ENCODE measurements at regions not wholly inside any gene's neighbourhood (a gene's known extent, or its start where the extent isn't known, plus 50 kb on each side); places are given as distances from the start of the nearest gene placed in this dataset.

DNA sequence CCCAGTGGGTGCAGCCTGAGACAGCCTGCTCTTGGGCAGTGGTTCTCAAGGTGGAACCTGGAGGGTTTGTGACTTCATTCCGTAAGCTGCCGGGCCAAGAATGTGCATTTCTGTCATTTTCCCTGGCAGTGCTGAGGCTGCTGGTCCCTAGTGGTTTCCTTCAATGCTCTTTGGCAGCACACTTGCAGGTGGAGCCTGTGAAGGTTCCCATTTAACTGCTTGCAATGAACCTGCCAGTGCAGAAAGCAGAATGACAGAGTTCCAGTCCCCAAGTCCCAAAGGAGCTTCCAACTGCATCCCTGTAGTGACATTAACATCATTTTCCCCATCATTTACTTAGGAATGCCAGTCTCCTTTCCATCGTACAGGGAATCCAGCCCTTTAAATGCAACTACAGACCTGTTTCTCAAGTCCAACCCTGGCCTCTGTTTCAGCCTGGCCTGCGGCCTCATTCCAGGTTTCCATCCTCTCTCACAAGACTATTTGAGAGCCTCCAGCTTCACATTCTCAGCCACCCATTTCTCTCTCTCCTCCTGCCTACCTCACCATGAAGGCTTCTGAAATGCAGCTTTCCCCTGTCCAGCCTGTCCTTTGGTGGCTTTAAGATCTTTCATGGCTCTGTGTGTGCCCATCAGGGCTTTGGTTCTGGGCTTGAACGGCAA, 149.7 kb upstream of the GGTLC1 start:
- no peak for DNase-seq (ENCODE audit: low read depth)

DNA sequence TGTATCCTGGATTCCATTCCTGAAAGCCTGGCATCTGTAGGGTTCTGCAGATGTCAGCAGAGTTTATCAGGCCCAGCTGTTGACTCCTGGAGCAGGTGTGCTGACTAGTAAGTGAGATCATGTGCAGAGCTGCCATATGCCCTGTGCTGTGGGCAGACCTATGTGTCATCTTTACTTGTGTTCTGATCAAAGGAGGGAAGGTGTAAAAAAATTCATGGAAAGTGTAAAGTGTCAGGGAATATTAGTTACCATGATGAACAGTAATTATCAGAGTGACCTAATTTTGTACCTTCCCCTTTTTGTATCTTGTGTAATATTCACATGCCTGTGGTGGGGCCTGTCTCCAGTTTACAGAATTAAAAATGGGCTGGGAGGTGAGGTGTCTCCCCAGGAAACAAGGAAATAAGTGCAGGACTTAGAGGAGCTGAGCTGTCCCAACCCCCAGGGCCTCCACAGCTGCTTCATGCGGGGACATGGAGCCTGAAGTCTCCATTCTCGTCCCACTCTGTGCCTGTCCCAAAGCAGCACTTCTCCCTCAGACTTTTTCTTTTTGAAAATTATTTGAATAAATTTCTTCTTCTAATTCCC, 148.2 kb upstream of the GGTLC1 start:
- no peak for DNase-seq (ENCODE audit: low read depth)

DNA sequence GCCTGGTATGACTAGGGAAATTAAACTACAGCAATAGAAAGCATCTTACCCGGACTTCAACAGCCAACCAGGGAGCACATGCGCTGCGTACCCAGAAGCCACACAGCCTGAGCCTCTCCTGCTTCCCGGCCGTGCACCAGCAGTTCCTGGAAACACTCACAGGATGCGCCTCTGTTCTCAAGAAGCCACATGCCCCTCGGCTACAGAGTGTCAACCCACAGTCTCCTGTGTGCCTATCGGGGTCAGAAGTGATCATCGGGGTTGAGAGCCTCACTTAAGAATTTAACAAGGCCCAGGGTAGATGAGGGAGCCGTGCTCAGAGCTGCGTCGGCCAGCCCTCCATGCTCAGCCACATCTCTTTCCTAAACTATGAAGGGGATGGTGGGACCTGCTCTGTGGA, 147.2 kb upstream of the GGTLC1 start:
- DNase-seq (ENCODE audit: low read depth) = no peak

DNA sequence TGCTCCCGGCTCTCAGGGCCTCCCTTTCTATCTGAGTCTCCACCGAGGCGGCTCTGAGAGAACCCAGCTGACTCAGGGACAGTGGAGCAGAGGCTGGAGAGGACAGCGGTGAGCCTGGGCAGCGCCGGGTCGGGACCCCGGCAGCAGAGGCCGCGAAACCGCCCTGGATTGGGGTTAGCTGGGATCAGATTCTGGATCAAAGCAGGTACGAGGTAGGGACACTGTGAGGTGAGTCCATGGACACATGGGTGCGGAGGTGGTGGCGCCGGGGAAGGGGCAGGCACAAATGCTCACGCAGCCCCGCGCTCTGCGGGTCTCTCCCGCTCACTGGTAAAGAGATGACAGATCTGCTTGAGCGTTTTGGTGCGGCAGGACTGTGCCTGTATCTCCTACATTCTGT, 146.4 kb upstream of the GGTLC1 start:
- no peak for DNase-seq (ENCODE audit: low read depth)

DNA sequence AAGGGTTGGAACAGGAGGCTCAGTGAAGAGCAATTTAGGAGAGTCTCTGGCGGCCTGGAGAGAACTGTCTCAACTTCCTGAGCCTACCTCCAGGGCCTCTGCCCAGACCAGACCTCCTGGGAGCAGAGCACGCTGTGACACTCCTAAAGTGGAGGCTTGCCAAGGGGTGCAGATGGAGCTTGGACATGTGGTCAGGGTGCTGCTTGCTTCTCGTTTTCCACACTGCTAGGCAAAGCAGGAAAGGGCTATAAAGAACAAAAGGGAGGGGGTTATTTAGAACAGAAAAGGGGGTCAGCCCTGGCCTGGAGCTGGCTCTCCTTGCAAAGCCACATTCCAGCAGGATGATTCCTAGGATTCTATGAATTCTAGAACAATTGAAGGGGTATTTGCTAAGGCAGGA, 145.7 kb upstream of the GGTLC1 start:
- no peak for DNase-seq (ENCODE audit: low read depth)

DNA sequence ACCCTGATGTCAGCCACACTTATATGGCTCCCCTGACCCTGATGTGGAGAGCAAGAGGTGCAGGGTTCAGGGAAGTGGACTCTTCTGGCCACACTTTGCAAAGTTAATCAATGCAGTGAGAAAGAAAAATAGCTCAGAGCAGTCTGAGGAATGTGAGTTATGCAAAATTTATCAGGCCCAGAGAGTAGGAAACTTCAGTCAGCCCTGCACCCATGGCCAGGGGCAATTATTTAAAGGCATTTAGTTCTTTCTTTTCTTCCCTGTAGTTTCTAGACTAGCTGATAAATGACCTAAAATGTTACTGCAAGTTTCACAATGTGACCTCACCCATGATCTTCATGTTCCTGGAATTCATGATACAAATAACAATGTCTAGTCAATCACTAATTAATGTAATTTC, 143.7 kb upstream of the GGTLC1 start:
- no peak for DNase-seq (ENCODE audit: low read depth)

DNA sequence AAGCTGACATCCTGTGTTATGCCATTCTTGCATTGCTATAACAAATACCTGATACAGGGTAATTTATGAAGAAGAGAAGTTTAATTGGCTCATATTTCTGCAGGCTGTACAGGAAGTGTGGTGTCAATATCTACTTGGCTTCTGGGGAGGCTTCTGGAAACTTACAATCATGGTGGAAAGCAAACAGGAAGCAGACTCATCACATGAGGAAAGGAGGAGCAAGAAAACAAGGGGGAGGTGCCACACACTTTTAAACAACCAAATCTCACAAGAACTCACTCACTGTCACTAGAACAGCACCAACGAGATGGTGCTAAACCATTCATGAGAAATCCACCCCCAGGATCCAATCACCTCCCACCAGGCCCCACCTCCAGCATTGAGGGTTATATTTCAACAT, 143.1 kb upstream of the GGTLC1 start:
- DNase-seq (ENCODE audit: low read depth) = no peak

DNA sequence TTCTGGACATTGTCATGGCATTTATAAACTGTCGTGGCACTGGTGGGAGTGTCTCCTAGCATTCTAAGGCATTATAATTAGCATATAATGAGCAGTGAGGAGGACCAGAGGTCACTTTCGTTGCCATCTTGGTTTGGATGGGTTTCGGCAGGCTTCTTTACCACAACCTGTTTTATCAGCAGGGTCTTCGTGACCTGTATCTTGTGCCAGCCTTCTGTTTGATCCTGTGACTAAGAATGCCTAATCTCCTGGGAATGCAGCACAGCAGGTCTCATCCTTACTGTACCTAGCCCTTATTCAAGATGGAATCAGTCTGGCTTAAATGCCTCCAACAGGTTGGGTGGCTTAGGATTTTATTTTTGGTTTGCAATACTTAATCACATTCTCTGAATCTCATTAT, 142.7 kb upstream of the GGTLC1 start:
- no peak for DNase-seq (ENCODE audit: low read depth)

DNA sequence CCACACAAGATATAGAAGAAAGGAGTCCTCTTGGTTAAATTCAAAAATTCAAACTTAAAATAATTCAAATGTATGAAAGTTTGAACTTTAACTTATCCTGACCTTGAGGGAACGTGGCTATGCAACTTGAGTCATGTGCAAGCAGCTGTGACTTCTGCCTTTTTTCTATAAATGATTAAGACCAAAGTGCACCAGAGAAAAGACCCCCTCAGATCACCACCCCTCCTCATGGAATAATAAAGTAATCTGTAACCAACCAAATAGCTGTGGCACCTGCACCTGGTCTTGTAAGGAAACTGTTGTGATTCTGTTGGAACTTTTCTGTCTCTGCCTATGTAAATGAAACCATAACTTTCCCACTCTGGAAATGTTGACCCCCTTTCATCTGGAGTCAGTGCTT, 141.1 kb upstream of the GGTLC1 start:
- DNase-seq (ENCODE audit: low read depth) = no peak

DNA sequence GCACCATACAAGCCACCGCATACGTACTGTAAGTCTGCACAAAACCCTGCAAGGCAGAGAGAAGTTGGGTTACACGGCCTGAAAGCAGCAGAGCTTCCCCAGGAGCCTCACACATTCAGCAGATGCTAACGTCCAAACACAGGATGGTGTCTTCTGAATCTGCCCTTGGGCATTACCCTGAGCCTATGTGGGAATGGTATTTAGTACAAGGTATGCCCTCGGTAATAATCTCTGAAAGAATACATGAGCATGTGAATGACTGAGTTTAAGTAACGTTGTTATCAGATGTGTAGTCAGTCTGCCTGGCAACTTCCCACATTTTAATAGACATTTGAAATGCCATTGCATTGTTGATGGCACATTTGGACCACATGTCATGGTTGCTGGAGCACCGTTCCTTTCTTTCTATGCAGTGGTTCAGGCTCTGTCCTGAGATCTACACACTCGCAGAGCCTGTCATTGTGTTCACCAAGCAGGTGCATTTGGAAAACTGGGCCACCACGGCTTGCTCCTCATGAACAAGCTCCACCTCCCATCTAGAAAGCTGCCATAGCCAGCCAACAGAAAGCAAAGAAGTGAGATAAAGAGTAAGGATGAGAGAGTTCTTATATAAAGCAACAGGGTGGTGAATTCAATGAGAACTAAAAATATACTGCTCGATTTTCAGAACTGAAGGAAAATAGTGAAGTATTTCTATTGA, 136.5 kb upstream of the GGTLC1 start:
- DNase-seq (ENCODE audit: low read depth) = no peak

DNA sequence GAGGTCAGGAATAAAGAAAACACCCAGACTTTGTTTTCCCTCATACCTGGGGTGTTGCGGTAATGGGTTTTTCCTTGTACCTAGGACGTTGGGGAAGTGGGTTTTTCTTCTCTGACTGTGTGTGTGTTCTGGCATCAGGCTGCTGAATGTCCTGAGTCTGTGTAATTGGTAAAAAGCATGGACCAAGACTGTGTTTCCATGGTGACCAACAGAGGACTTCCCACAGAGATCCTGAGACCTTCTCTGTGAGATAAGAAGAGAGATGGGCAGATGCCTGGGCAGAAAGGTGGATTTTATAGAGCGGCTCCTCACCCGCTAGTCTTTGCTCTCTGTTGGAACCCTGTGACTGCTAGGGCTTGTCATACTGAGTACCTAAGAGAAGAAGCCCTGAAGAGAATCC, 135.4 kb upstream of the GGTLC1 start:
- DNase-seq (ENCODE audit: low read depth) = no peak

DNA sequence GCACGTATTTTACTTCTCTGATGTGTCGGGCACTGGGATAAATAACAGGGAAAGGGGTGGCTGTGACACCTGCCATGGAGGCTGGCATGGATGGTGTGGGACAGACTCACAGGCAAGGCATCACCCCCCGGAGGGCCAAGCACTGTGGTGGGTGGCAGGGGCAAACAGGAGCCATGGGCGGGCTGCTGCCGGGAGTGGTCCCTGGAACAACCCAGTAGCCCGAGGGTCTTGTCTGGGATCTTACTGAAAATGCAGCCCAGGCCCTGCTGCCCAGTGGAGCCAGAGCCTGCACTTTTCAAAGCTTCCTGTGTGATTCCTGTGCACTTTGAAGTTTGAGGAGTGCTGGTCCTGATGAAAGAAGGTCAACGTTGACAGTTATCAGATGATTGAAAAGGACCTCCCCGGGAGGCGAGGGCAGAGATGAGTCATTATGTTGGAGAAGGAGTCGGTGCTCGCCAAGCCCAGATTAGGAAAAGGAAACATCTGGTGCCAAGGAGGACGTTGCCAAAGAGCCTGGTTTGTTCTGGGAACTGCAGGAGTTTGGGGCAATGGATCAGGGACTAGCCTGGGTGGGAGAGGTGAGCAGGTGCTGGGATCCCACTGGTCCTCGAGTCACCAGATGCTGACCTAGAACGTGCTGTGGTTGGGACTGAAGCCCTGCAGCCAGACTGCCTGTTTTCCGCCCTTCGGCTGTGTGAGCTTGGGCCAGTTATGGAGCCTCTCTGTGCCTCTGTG, 130.0 kb upstream of the GGTLC1 start:
- DNase-seq (ENCODE audit: low read depth) = no peak

DNA sequence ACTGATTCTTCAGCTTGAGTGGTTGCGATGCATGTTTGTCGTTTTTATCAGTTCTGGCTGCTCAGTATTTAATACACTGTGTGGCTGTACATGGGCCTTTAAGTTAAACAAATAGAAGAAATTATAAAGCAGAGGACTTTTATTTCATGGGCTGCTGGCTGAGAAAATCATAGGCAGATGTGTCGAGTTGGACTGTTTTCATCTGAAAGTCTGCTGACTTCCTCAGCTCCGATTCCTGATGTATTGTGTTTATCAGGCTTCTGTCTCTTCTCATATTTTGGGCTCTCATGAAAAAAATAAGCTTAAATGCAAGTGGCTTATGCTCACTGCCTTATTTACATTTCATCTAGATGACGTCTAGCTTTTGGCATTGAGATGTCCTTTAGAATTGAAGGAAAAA, 129.5 kb upstream of the GGTLC1 start:
- no peak for DNase-seq (ENCODE audit: low read depth)

DNA sequence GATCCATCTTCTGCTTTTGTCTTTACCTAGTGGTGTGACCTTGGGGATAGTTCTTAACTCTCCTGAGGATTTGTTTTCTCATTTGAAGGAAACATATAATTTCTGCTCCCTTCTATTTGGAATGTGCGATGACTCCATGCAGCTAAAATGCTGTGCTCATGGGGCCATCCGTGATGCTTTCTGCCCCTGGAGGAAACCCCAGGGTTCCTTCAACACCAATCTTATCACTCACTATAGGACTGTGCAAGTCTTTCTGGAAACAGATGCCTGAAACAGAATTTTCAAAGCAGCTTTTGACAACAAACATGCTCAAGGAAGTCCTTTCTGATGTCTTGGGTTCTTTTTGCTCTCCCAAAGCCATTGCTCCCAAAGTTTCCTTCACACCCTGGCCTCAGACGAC, 128.8 kb upstream of the GGTLC1 start:
- no peak for DNase-seq (ENCODE audit: low read depth)

DNA sequence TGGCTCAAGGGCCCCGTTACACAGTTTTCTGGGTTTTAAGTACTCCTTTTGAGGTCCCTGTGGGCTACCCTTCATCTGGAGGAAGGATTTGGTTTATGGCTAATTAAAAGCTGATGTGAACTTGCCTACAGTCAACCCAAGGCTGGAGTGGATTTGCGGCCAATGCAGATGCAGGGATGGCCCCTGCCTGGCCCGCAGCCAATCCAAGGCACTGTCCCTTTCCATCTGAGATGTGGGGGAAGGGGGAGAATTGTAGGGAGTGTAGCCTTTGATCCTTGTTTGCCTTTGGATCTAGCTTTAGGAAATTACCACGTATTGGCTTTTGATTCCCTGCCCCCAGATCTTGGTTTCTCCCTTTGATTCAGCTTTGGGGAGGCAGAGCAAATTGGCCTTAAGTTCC, 128.0 kb upstream of the GGTLC1 start:
- DNase-seq (ENCODE audit: low read depth) = no peak

DNA sequence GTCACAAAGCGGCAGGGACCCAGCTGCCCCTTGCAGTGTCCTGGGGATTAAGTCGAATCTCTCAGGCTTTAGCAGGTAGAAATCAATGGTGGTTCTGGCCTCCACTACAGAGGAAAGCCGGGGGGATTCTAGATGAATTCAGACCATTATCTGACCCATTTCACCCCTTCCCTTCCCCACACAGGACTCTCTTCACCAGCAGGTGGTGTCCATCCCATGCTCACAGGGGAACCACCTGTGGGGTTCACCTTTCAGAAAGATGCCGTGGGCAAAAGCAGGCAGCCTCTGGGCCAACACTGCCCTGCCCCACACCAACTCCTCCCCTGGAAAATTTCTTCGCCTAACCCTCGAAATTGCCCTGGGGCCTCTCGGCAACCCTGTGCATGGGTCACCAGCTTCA, 123.8 kb upstream of the GGTLC1 start:
- no peak for DNase-seq (ENCODE audit: low read depth)

DNA sequence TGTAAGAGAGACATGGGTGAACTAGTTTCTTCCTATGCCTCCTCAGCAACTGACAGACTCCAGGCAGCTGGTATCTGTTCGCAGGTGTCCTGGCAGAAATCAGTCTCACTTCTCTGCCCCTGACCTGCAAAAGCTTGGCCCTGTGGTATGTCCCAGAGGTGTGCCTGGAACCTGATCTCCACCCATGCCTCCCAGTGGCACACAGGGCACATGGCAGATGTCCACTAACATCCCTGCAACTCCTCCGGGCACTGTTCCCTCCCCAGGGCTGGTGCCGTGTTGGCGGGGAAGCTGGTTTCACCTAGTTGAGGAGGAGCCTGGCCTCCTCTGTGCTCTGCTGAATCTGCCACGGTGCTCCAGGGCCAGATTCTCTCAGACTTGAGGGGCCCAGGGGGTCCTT, 123.3 kb upstream of the GGTLC1 start:
- DNase-seq (ENCODE audit: low read depth) = no peak

DNA sequence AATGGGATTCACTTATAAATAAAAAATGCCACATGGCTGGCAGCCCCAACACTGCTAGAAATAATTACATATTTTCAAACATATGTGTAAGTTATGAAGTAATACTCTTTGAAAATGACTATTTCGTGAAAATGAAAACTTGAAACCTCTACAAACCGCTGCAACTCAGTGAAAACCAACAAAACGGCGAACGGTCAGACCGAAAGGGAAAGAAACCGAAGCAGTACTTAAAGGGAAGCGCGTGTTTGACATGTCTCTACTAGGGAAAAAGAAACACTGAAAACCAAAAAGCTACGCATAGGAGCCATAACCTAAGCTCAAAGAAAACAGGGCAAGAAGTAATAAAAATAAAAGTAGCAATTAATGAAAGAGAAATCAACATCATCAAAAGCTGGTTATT, 121.0 kb upstream of the GGTLC1 start:
- DNase-seq (ENCODE audit: low read depth) = no peak

DNA sequence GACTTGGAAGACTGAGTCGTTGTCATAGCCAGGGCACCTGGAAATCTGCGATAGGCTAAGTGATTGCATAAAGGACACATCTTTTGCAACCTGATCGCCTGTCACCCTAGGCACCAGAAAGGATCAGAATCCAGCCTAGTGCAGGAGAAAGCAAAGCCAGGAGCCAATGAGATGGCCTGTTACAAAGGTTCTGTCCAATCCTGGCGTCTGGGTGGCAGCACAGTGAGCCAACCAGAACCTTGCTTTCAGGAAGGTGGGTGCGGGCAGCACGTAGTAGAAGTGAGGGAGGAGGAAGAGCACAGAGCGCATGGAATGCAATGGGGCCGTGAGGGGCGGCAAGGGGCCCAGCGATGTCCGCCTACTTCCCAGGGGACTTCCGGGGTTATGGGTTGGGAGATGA, 120.4 kb upstream of the GGTLC1 start:
- DNase-seq (ENCODE audit: low read depth) = no peak

DNA sequence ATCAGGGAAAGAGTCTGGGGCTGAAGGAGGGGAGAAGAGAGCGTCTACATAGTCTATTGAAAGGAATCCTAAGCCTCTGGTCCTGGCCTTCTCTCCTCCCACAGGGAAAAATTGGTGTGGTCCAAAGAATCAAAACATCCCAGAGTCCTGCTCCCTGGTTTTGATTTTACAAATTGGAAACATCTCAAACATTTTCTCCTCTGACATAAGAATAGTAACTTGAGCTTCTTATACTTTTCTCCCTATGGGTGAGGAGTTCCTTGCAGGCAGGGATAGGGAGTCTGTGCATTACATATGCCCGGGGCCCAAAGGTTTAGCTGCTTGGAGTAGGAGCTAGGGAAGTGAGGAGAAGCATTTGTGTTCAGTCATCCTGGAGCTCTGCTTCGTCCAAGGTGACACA, 120.0 kb upstream of the GGTLC1 start:
- DNase-seq (ENCODE audit: low read depth) = no peak

DNA sequence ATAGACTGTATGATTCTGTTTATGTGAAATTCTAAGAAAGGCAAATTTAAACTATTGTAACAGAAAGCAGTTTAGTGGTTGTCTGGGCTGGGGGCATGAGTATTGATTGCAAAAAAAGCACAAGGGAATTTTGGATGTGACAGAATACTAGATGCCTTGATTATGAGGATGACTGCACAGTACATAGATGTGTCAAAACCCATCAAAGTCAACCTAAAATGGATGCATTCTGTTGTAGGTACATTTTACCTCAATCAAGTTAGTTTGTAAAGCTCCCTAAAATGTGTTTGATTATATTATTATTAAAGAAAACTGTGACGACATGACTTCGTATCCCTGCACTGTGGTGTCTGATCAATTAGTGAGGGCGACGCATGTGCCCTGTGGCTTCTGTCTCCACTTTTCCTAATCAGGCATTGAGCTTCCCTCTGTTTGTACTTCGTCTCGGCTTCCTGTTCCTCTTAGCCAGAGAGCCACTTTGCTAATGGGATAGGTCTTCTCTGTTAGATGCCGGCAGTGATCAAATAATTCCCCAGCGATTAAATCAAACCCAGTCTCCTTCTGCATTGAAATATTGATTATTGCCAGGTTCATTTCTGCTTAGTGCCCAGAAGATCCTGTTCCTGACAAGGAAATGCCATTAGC, 118.3 kb upstream of the GGTLC1 start:
- DNase-seq (ENCODE audit: low read depth) = no peak

DNA sequence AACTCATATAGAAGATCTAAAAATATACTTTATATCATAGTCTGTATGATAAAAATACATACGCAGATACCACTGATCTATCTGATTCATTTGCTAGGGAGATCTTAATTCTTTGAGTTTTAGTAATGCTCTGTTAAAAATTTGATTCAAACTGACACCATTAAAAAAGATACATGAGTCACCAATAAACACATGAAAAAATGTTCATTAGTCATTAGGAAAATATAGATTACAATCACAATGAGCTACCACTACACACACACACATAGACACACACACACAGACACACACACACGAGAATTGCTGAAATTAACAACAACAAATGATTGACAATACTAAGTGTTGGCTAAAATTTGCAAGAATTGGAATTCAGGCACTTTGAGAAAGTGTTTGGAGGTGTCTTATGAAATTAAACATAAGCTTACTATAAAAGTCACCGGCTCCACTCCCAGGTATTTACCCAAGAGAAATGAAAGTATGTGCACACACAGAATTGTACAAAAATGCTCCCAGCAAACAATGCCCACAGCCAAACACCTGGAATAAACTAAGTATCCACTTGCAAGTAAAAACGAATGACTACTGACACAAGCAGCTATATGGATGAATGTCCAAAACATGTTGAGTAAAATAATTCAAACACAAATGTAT, 117.7 kb upstream of the GGTLC1 start:
- DNase-seq (ENCODE audit: low read depth) = no peak
